Effector memory CD8-positive, alpha-beta T cell (primary cell): ENCODE measurements at regions not wholly inside any gene's neighbourhood (a gene's known extent, or its start where the extent isn't known, plus 50 kb on each side); places are given as distances from the start of the nearest gene placed in this dataset.
"Not testable (repeated sequence)": the region's sequence is repeated elsewhere in the genome, so short reads cannot be mapped to it uniquely, and the experiment has no call there.

ENCODE experiments used
- ATAC-seq: fragments of 150-1000 bp; cut with Tn5 transposase; replicated peaks from 2 replicates; pipeline ENCODE4 v1.10.0; 2021; ENCODE audit warnings: mild to moderate bottlenecking, moderate library complexity
- DNase-seq, 3 experiments: peaks; one replicate each; pipeline ENCODE4 v3.0.0; 2021
- H3K27ac Mint-ChIP-seq, 2 donors: one replicate each; pipeline ENCODE4 v1.8.0; 2022; ENCODE audit warnings: mild to moderate bottlenecking in 2 of 2, mixed read lengths in 2 of 2, moderate library complexity in 2 of 2
- H3K27me3 Mint-ChIP-seq, 2 donors: one replicate each; pipeline ENCODE4 v1.8.0; 2022; ENCODE audit warnings: mixed read lengths in 2 of 2
- H3K36me3 Mint-ChIP-seq: one replicate; pipeline ENCODE4 v1.8.0; 2022; ENCODE audit warnings: mild to moderate bottlenecking, moderate library complexity, mixed read lengths; ENCODE audit not compliant: insufficient read depth
- H3K4me1 Mint-ChIP-seq, 2 donors: one replicate each; pipeline ENCODE4 v1.8.0; 2022; ENCODE audit warnings: low read depth in 2 of 2, mixed read lengths in 2 of 2
- H3K4me3 Mint-ChIP-seq, 2 donors: one replicate each; pipeline ENCODE4 v1.8.0; 2022; ENCODE audit warnings: mild to moderate bottlenecking in 2 of 2, mixed read lengths in 2 of 2, moderate library complexity in 2 of 2
- H3K9me3 Mint-ChIP-seq, 2 donors: one replicate each; pipeline ENCODE4 v1.8.0; 2022; ENCODE audit warnings: mixed read lengths in 2 of 2

- Mint-ChIP-seq H3K4me3 (no peak overlapping the region), H3K27me3 (peaks cover 6 to 37% of the 10 kb centered on the region in 2 donors), H3K9me3 (no peaks in the 10 kb centered on the region), H3K27ac (no peak overlapping the region), H3K36me3 (no peaks in the 10 kb centered on the region), H3K4me1 (no peaks in the 10 kb centered on the region)
- ATAC-seq (no peak), DNase-seq (no peak)
Observed at GRCh38 chr22:23467721-23468294, 112.3 kb downstream of the IGLL1 start.

GRCh38 chr22:23466351-23466750 is 113.7 kb downstream of the IGLL1 start:
- no peaks in the 10 kb centered on the region for H3K36me3 Mint-ChIP-seq
- DNase-seq (no peak), ATAC-seq (no peak)
- no peak overlapping the region for H3K4me3 Mint-ChIP-seq
- H3K9me3 Mint-ChIP-seq: no peaks in the 10 kb centered on the region
- H3K4me1 Mint-ChIP-seq: no peaks in the 10 kb centered on the region
- H3K27me3 Mint-ChIP-seq: peaks cover 20 to 41% of the 10 kb centered on the region in 2 donors
- H3K27ac Mint-ChIP-seq: no peak overlapping the region

- H3K27ac Mint-ChIP-seq: not testable (repeated sequence)
Observed at GRCh38 chr22:23464796-23465195, 115.3 kb downstream of the IGLL1 start.

GRCh38 chr22:23460517-23461031 is 119.5 kb downstream of the IGLL1 start:
- H3K27me3 Mint-ChIP-seq: peaks cover 49 to 64% of the 10 kb centered on the region in 2 donors
- not testable (repeated sequence) for H3K4me3 Mint-ChIP-seq, H3K27ac Mint-ChIP-seq, H3K4me1 Mint-ChIP-seq, DNase-seq, H3K36me3 Mint-ChIP-seq, ATAC-seq, H3K9me3 Mint-ChIP-seq

More at GRCh38 chr22:23464796-23465195, 115.3 kb downstream of the IGLL1 start:
- not testable (repeated sequence) for H3K4me3 Mint-ChIP-seq, ATAC-seq, DNase-seq, H3K9me3 Mint-ChIP-seq, H3K36me3 Mint-ChIP-seq, H3K4me1 Mint-ChIP-seq
- peaks cover 21 to 44% of the 10 kb centered on the region in 2 donors for H3K27me3 Mint-ChIP-seq

- H3K27ac Mint-ChIP-seq, DNase-seq, H3K9me3 Mint-ChIP-seq, ATAC-seq, H3K4me3 Mint-ChIP-seq, H3K36me3 Mint-ChIP-seq, H3K4me1 Mint-ChIP-seq: not testable (repeated sequence)
- peaks cover 49 to 70% of the 10 kb centered on the region in 2 donors for H3K27me3 Mint-ChIP-seq
Observed at GRCh38 chr22:23459645-23460516, 120.2 kb downstream of the IGLL1 start.

- no peak for DNase-seq
- H3K27me3 Mint-ChIP-seq: peaks cover 43 to 79% of the 10 kb centered on the region in 2 donors
- peaks cover 3% of the 10 kb centered on the region for H3K36me3 Mint-ChIP-seq
- H3K9me3 Mint-ChIP-seq: no peaks in the 10 kb centered on the region
- no peak overlapping the region for H3K4me3 Mint-ChIP-seq
- no peak overlapping the region for H3K27ac Mint-ChIP-seq
- no peak for ATAC-seq
- peaks cover 0 to 5% of the 10 kb centered on the region in 2 donors for H3K4me1 Mint-ChIP-seq
Observed at GRCh38 chr22:23458663-23459541, 121.2 kb downstream of the IGLL1 start.

GRCh38 chr22:23457380-23457985 is 122.6 kb downstream of the IGLL1 start:
- ATAC-seq (no peak), DNase-seq (no peak)
- Mint-ChIP-seq H3K27ac (no peak overlapping the region), H3K4me3 (no peak overlapping the region), H3K27me3 (peaks cover 45 to 89% of the 10 kb centered on the region in 2 donors), H3K36me3 (peaks cover 3% of the 10 kb centered on the region), H3K4me1 (peaks cover 0 to 5% of the 10 kb centered on the region in 2 donors), H3K9me3 (no peaks in the 10 kb centered on the region)

GRCh38 chr22:23456666-23457379 is 123.3 kb downstream of the IGLL1 start:
- not testable (repeated sequence) for H3K9me3 Mint-ChIP-seq, H3K27ac Mint-ChIP-seq, DNase-seq, H3K4me1 Mint-ChIP-seq, H3K36me3 Mint-ChIP-seq, H3K4me3 Mint-ChIP-seq, ATAC-seq
- peaks cover 39 to 89% of the 10 kb centered on the region in 2 donors for H3K27me3 Mint-ChIP-seq

GRCh38 chr22:23454345-23454744 is 125.7 kb downstream of the IGLL1 start:
- H3K27me3 Mint-ChIP-seq: peaks cover 32 to 71% of the 10 kb centered on the region in 2 donors
- not testable (repeated sequence) for H3K27ac Mint-ChIP-seq, H3K9me3 Mint-ChIP-seq, H3K36me3 Mint-ChIP-seq, H3K4me3 Mint-ChIP-seq, DNase-seq, ATAC-seq, H3K4me1 Mint-ChIP-seq

- Mint-ChIP-seq H3K9me3 (no peaks in the 10 kb centered on the region), H3K27me3 (peaks cover 25 to 65% of the 10 kb centered on the region in 2 donors), H3K4me3 (no peak overlapping the region), H3K27ac (no peak overlapping the region), H3K36me3 (no peaks in the 10 kb centered on the region), H3K4me1 (peaks cover 0 to 5% of the 10 kb centered on the region in 2 donors)
- ATAC-seq (no peak), DNase-seq (no peak)
Observed at GRCh38 chr22:23453277-23453676, 126.8 kb downstream of the IGLL1 start.

GRCh38 chr22:23452231-23453010 is 127.7 kb downstream of the IGLL1 start:
- H3K27ac Mint-ChIP-seq: no peak overlapping the region
- no peak overlapping the region for H3K4me3 Mint-ChIP-seq
- peaks cover 22 to 56% of the 10 kb centered on the region in 2 donors for H3K27me3 Mint-ChIP-seq
- peaks cover 0 to under 1% of the 10 kb centered on the region in 2 donors for H3K9me3 Mint-ChIP-seq
- peaks cover 0 to 5% of the 10 kb centered on the region in 2 donors for H3K4me1 Mint-ChIP-seq
- DNase-seq: no peak
- ATAC-seq: no peak
- no peaks in the 10 kb centered on the region for H3K36me3 Mint-ChIP-seq
